HG03439 (cell line): ENCODE measurements at regions not wholly inside any gene's neighbourhood (a gene's known extent, or its start where the extent isn't known, plus 50 kb on each side); places are given as distances from the start of the nearest gene placed in this dataset.

ENCODE experiments used
- ATAC-seq: cut with Tn5 transposase; IDR thresholded peaks from one replicate; pipeline ENCODE4 v1.9.1; 2021; ENCODE audit warnings: mild to moderate bottlenecking, moderate library complexity; ENCODE audit not compliant: unreplicated experiment

GRCh38 chrX:11952176-11952720 lies 186.0 kb upstream of the FRMPD4 start:
- ATAC-seq = no peak

- no peak for ATAC-seq
Measured at GRCh38 chrX:11953615-11954014, 184.7 kb upstream of the FRMPD4 start.

GRCh38 chrX:11954176-11954575 lies 184.1 kb upstream of the FRMPD4 start:
- ATAC-seq = no peak

GRCh38 chrX:11960031-11960430 lies 178.2 kb upstream of the FRMPD4 start:
- no peak for ATAC-seq

DNA sequence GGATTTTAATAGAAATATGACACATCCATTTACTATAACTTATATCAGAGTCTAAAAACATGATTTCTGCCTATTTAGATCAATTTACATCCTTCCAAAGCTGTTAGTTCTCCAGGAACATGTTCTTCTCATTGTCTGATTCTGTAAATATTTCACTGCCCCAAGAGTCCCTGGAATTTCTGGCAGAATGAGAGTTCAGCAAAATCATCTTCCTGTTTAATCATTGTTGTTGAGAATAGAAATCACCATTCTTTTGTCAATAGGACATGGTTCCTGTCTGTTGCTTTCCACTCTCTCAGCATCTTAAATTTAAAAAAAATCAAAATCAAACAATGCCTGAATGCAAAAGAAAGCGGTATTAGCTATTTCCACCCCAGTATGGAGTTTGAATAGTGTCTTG lies 172.8 kb upstream of the FRMPD4 start:
- ATAC-seq = no peak

DNA sequence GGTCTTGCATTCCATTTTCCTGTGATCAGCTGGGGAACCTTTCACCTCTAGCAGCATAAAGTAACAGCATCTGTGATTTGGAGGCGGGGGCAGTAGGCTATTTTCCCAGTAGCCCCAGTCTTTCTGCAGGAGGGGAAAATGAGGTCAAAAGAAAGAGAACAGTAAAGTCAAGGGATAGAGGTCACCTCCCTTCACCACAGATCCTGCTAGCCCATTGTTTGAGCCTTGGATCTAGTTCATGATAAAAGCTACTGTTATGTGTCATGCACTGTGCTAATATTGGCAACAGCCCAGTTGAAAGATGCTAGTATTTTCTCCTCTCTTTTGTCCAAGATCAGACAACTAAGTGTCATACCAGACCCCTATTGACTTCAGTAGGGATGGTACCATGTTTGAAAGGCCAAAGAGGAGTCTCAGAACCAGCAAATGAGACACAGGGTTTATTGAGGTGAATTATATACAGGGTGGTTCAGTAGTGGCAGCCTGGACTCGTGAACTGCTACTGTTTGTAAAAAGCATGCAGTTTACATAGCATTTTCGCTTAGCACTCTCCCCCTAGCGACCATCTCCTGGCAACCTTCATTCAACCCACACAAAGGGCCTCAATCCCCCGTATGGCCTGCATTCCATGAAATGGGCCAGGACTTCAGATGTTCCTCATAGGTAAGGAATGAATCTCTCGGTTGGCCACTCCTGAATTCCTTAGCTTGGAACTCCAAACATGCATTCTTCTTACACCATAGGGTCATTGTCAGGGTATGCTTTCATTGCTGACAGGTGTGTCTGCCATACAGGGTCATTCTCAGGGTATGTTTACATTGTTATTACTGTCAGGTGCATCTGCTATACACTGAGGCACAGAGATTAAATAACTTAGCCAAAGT lies 170.0 kb upstream of the FRMPD4 start:
- no peak for ATAC-seq

GRCh38 chrX:11968991-11969390 lies 169.3 kb upstream of the FRMPD4 start:
- ATAC-seq = no peak

DNA sequence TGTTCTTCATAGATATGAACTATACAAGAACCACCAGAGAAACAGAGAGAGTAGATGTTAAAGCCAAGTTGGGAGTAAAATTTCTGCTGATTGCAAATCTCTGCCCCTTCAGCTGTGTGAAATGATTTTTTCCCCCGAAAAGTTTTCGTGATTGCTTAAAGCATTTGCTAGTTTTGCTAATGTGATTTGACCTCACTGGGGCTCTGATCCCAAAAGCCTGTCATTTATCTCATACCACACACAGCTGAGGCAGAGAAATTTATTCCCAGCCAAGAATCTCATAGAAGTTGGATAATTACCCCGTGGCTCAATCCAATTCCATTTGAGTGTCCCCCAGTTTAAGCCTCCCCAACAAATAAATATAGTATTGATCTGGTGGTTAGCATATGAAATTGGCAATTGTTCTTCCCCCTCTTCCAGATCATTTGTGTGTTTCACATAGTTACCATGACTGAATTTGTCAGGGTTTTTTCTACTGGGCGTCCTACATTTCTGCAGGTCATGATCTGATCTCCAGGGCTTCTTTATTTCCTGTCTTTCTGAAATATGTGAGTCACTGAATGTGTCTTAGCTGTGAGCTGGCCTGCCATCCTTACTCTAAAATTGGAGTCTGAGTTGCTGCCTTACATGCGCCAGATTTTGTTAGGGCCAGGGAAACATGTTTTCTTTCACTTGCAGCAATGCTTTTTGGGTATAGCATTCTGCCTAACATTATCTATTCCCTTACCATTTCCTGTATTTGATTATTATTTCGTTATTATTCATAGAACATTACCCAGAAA lies 167.5 kb upstream of the FRMPD4 start:
- ATAC-seq = no peak

GRCh38 chrX:11976663-11977062 lies 161.6 kb upstream of the FRMPD4 start:
- no peak for ATAC-seq

DNA sequence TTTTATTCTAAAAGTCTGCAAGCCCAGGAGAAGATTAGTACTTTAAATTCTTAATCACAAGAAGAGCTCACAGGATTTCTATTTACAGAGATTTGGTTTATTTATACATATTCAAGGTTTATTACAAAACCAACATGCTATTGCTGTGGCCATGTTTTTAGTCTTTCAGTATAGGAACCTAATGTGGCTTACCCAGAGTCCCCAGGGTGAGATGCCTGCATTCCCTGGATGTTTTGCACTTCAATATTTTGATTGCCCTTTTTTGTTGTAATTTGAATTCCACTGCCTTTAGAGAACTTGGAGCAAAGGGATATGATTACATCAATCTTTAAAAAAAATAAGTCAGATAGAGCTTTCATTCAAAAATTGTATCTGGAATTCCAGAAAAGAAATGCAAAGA lies 146.0 kb upstream of the FRMPD4 start:
- ATAC-seq = no peak

- ATAC-seq = no peak
Measured at GRCh38 chrX:11995146-11995545, 143.1 kb upstream of the FRMPD4 start.

DNA sequence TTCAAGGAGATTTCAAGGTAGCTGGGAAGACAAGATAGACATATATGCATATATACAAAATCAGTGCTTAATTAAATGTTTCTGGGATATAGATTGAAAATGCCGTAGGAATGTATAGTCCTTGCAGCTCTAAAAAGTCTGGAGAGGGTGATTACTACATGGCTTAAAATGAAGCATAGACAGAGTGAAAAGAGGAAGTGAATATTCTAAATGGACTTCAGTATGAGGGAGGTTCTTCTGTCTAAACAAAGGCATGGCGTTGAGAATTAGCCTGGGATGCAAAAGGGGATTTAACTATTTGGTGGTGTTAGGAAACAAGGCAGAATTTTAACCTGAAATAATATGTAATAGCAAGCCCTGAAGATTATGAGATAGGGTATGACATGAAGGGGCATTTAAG lies 141.5 kb upstream of the FRMPD4 start:
- no peak for ATAC-seq

GRCh38 chrX:11998944-11999343 lies 139.3 kb upstream of the FRMPD4 start:
- ATAC-seq = no peak

DNA sequence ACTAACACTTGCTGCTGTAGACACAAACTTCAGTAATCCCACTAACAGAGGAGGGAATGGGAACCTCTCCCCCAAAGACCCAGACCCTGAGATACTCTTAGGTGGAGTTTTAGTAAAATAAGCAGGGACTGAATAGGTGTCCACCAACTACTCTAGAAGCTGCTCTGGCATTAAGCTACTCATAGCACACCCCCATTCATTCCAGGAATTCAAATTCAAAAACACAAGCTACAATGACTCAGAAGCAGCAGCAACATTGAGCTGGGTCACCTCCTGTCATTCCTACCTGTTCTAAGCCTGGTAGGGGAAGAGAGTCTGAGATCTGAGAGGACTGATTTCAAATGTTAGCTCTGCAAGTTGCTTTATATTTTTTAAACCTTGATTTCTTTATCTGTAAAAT lies 135.4 kb upstream of the FRMPD4 start:
- no peak for ATAC-seq

DNA sequence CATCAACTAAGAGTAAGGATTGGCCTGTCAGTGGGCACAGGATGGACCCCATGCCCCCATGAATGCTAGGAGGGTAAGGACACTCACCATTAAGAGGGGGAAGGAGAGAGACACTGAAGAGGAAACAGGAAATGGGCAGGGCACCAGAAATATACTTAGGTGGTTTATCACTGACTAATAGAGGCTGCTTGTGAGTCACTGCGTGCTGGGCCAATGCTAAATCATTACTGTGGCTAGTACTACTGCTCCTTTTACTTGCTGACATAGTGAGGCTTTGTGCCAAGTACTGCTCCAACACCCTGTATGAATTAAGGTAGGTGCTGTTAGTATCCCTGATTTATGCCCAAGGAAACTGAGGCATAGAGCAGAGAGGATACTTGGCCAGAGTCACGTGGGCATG lies 130.4 kb upstream of the FRMPD4 start:
- ATAC-seq = no peak

DNA sequence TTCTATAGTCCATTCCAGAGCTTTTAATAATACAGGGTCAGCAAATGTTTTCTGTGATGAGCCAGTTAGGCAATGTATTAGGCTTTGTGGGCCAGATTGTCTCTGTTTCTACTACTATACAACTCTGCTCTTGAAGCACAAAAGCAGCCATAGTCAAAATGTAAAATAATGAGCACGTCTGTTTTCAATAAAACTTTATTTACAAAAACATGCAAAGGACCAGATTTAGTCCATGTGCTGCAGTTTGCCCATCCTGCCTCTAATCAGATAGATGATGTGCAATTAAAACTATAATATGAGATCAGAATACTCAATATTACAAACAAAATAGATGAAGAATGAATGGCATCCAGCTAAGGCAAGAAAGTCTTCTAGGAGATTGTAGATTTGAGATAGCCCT lies 127.8 kb upstream of the FRMPD4 start:
- ATAC-seq = no peak

DNA sequence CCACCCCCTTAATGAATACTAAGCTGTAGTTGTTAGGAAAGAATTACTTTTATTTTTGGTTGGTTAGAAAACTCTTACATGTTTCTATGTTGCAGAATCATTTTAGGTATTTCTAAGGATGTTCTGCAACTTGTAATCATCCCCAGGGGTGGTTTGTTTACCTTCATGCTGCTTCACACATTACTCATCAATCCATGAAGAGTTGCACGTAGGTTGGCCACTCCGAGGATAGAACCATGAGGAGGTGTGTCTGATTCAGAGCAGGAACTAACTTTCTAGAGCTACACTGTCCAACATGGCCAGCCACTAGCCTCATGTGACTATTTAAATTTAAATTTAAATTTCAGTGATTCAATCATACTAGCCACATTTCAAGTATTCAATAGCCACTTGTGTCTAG lies 127.2 kb upstream of the FRMPD4 start:
- no peak for ATAC-seq

DNA sequence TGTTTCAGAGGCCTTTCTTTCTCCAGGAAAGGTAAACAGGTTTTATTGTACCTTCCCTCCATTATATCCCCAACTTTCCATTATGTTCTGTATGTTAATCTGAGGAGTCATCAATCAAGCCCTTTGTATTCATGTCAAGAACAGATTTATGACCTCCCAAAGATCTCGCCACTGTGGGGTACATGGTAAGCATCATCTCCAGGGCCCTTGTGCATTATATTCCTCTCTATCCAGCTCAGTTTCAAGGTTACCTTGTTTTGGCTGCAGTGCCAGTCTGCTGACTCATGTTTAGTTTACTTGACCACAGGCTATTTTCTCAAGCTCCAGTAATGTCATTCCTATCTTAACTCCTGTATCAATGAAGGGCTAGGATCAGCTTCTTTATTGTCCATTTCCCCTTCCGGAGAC lies 125.1 kb upstream of the FRMPD4 start:
- ATAC-seq = no peak

DNA sequence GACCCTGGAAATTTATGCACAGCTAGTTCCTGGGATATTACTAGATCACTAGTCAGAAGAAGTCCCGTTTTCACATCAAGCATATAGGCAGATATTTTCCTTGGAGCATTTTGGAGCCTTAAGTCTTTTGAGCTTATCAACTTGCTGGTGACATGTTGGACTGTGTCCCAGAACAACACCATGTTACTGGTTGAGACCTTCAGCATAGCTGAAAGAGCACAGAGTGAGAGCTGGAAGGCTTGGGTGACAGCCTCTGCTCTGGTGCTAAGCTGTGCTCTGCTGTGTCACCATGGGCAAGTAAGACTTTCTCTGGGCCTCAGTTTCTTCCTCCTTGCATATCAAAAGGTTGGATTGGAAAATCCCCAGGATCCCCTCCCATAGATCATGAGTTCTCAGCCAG lies 116.6 kb upstream of the FRMPD4 start:
- no peak for ATAC-seq

DNA sequence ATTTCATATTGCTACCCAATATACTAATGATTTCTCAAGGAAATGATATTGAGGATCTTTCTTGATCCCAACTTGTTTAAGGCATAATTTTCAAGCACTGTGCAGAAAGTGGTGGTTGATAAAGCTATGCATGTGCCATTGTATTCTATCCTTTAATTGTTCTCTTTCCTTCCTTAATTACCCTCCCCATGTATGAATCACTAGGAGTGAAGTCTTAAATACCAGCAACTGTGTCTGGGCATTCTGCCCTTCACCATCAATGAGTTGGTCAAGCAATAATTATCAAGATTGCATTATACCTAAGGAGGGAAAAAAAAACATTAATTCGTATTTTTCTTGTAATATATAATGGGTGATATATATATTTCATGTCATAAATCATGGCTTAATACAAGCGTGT lies 111.8 kb upstream of the FRMPD4 start:
- ATAC-seq = no peak

DNA sequence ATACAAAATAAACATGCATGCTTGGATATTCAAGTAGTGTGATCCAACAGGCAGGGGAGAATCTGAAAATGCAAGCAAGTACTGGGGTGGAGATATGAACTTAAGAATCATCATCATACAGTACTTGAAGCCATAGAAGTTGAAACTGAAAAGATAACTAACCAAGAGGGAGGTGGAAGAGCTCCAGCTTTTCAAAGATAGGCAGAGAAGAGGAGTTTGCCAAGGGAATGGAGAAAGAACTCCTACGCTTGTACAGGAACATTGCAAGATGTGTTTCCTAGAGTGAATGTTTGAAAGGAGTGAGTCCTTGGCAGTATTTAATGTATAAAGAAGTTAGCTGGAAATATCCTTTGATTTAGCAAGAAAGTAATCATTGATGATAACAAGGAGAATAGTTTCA lies 106.2 kb upstream of the FRMPD4 start:
- ATAC-seq = no peak

DNA sequence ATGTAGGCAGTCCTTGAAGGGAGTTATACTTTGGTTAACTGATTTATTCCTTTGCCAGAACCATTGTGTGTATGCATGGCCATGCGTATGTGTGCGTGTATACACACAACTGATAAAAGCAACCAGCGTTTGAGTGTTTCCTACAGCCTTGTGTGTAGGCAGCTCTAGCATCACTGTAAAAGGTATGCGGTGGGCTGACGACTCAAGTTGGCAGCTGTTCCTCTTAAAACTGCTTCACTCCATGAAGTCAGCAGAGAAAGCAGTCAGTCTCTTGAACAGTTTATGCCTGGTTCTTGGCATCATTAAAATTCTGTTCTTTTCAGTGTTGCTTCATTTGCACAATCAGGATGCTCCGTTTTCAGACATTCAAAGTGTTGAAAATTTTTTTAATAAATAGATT lies 103.5 kb upstream of the FRMPD4 start:
- no peak for ATAC-seq
